Astrocyte (in vitro differentiated cells and primary cell): ENCODE measurements at regions not wholly inside any gene's neighbourhood (a gene's known extent, or its start where the extent isn't known, plus 50 kb on each side); places are given as distances from the start of the nearest gene placed in this dataset.

Experiments
- DNase-seq: peaks from one replicate; pipeline ENCODE4 v3.0.0-alpha.2; 2010; ENCODE audit warnings: low read depth
- FAIRE-seq: peaks from 2 replicates; lab custom pipeline; 2011; peaks lifted over from hg19 to GRCh38; lab: Jason Lieb, UNC
- H2AFZ ChIP-seq: 2 replicates; pipeline ENCODE4 v1.6.0; 2012; ENCODE audit warnings: low read depth, low read length, inconsistent platforms
- H3K27ac ChIP-seq: 2 replicates; pipeline ENCODE4 v1.5.1; 2011; ENCODE audit warnings: low read depth, low read length, inconsistent platforms
- H3K27me3 ChIP-seq: 2 replicates; pipeline ENCODE4 v1.6.0; 2011; ENCODE audit warnings: low read length, inconsistent platforms; ENCODE audit not compliant: insufficient read depth
- H3K36me3 ChIP-seq: 2 replicates; pipeline ENCODE4 v1.5.1; 2011; ENCODE audit warnings: low read length, inconsistent platforms; ENCODE audit not compliant: insufficient read depth
- H3K4me1 ChIP-seq: 2 replicates; pipeline ENCODE4 v1.5.1; 2011; ENCODE audit warnings: low read length, inconsistent platforms; ENCODE audit not compliant: insufficient read depth
- H3K4me2 ChIP-seq: 2 replicates; pipeline ENCODE4 v1.6.0; 2012; ENCODE audit warnings: low read length, inconsistent platforms
- H3K4me3 ChIP-seq: 2 replicates; pipeline ENCODE4 v1.5.1; 2011; ENCODE audit warnings: low read depth, mild to moderate bottlenecking, low read length, inconsistent platforms; ENCODE audit not compliant: insufficient read depth
- H3K79me2 ChIP-seq: 2 replicates; pipeline ENCODE4 v1.6.0; 2012; ENCODE audit warnings: mild to moderate bottlenecking, low read length, inconsistent platforms; ENCODE audit not compliant: insufficient read depth
- H3K9ac ChIP-seq: 2 replicates; pipeline ENCODE4 v1.6.0; 2012; ENCODE audit warnings: mild to moderate bottlenecking, low read length, inconsistent platforms
- H3K9me3 ChIP-seq: 2 replicates; pipeline ENCODE4 v1.5.1; 2012; ENCODE audit warnings: low read depth, mild to moderate bottlenecking, low read length, inconsistent platforms; ENCODE audit not compliant: insufficient read depth
- H4K20me1 ChIP-seq: 2 replicates; pipeline ENCODE4 v1.6.0; 2012; ENCODE audit warnings: low read length, inconsistent platforms; ENCODE audit not compliant: insufficient read depth
- H3K27ac Mint-ChIP-seq: one replicate; pipeline ENCODE4 v1.8.0; 2021; ENCODE audit warnings: mild to moderate bottlenecking, mixed read lengths; ENCODE audit not compliant: unreplicated experiment
- H3K27me3 Mint-ChIP-seq: one replicate; pipeline ENCODE4 v1.8.0; 2021; ENCODE audit warnings: low read depth, mixed read lengths; ENCODE audit not compliant: unreplicated experiment
- H3K36me3 Mint-ChIP-seq: one replicate; pipeline ENCODE4 v1.8.0; 2021; ENCODE audit warnings: low read depth, mixed read lengths; ENCODE audit not compliant: unreplicated experiment
- H3K4me1 Mint-ChIP-seq: one replicate; pipeline ENCODE4 v1.8.0; 2021; ENCODE audit warnings: low read depth, mixed read lengths; ENCODE audit not compliant: unreplicated experiment
- H3K4me3 Mint-ChIP-seq: one replicate; pipeline ENCODE4 v1.8.0; 2021; ENCODE audit warnings: mild to moderate bottlenecking, moderate library complexity, mixed read lengths; ENCODE audit not compliant: unreplicated experiment
- H3K9me3 Mint-ChIP-seq: one replicate; pipeline ENCODE4 v1.8.0; 2021; ENCODE audit warnings: mild to moderate bottlenecking, mixed read lengths; ENCODE audit not compliant: unreplicated experiment
- EZH2 ChIP-seq: IDR thresholded peaks from 2 replicates; pipeline ENCODE4 v1.6.1; 2012; ENCODE audit warnings: mild to moderate bottlenecking, low read length, inconsistent platforms; ENCODE audit not compliant: insufficient read depth
- TF ChIP-seq, protein P1 (sequence below): IDR thresholded peaks from 2 replicates; pipeline ENCODE4 v1.5.1; 2011; ENCODE audit warnings: low read depth, mild to moderate bottlenecking, inconsistent platforms, low read length, moderate library complexity; ENCODE audit not compliant: insufficient read depth

GRCh38 chr10:107666214-107666613, 501.7 kb upstream of the SORCS1 start:
- H2AFZ ChIP-seq: no peak overlapping the region
- peaks cover 2% of the 10 kb centered on the region for H3K9me3 Mint-ChIP-seq

DNA sequence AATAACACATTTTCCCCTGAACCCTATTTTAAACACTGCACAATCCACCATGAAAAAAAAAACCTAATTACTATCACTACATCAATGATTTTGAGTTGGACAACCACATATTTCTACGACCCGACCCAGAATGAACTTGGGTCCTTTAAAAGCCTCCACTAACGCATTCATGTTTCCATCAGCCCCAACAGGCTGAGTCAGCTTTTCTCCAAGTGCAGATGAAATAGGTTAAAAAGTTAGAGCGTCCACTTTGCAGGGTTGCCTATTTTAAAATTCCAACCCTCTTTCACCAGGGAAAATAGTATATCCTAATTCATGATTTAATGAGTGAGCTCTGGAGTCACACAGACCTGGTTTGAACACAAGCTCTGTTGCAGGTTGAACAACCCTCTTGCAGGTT, 501.0 kb upstream of the SORCS1 start:
- Histone ChIP-seq H3K4me2 (no peak overlapping the region), H3K27me3 (no peaks in the 10 kb centered on the region), H4K20me1 (no peaks in the 10 kb centered on the region), H3K4me3 (no peak overlapping the region), H3K79me2 (no peaks in the 10 kb centered on the region), H3K9ac (no peak overlapping the region), H3K4me1 (no peaks in the 10 kb centered on the region), H2AFZ (no peak overlapping the region), H3K36me3 (no peaks in the 10 kb centered on the region), H3K9me3 (peaks cover 3% of the 10 kb centered on the region), H3K27ac (no peak overlapping the region)
- Mint-ChIP-seq H3K4me3 (no peak overlapping the region), H3K27me3 (peaks cover 3% of the 10 kb centered on the region), H3K9me3 (peaks cover 2% of the 10 kb centered on the region), H3K27ac (no peak overlapping the region), H3K4me1 (no peaks in the 10 kb centered on the region), H3K36me3 (no peaks in the 10 kb centered on the region)
- no peak for FAIRE-seq
- no peak for DNase-seq
- no peak for TF ChIP-seq EZH2
- TF ChIP-seq, protein P1, sequence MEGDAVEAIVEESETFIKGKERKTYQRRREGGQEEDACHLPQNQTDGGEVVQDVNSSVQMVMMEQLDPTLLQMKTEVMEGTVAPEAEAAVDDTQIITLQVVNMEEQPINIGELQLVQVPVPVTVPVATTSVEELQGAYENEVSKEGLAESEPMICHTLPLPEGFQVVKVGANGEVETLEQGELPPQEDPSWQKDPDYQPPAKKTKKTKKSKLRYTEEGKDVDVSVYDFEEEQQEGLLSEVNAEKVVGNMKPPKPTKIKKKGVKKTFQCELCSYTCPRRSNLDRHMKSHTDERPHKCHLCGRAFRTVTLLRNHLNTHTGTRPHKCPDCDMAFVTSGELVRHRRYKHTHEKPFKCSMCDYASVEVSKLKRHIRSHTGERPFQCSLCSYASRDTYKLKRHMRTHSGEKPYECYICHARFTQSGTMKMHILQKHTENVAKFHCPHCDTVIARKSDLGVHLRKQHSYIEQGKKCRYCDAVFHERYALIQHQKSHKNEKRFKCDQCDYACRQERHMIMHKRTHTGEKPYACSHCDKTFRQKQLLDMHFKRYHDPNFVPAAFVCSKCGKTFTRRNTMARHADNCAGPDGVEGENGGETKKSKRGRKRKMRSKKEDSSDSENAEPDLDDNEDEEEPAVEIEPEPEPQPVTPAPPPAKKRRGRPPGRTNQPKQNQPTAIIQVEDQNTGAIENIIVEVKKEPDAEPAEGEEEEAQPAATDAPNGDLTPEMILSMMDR: no peak

More at GRCh38 chr10:107666214-107666613, 501.7 kb upstream of the SORCS1 start:
- H3K4me3 Mint-ChIP-seq: no peak overlapping the region
- H3K27me3 Mint-ChIP-seq: peaks cover 3% of the 10 kb centered on the region
- Histone ChIP-seq H3K9me3 (peaks cover 3% of the 10 kb centered on the region), H3K79me2 (no peaks in the 10 kb centered on the region), H3K27ac (no peak overlapping the region), H3K36me3 (no peaks in the 10 kb centered on the region), H3K4me1 (no peaks in the 10 kb centered on the region), H3K4me3 (no peak overlapping the region), H3K27me3 (no peaks in the 10 kb centered on the region), H4K20me1 (no peaks in the 10 kb centered on the region), H3K4me2 (no peak overlapping the region), H3K9ac (no peak overlapping the region)
- H3K36me3 Mint-ChIP-seq: no peaks in the 10 kb centered on the region
- no peak overlapping the region for H3K27ac Mint-ChIP-seq
- no peak for FAIRE-seq
- no peak for TF ChIP-seq EZH2
- TF ChIP-seq, protein P1: no peak
- H3K4me1 Mint-ChIP-seq: no peaks in the 10 kb centered on the region
- DNase-seq: no peak

GRCh38 chr10:107657851-107658250, 493.3 kb upstream of the SORCS1 start:
- no peak for FAIRE-seq

More at GRCh38 chr10:107657851-107658250, 493.3 kb upstream of the SORCS1 start:
- Mint-ChIP-seq H3K27ac (no peak overlapping the region), H3K4me3 (no peak overlapping the region), H3K4me1 (no peaks in the 10 kb centered on the region), H3K36me3 (no peaks in the 10 kb centered on the region), H3K27me3 (no peaks in the 10 kb centered on the region), H3K9me3 (peaks cover 6% of the 10 kb centered on the region)
- Histone ChIP-seq H3K9ac (no peak overlapping the region), H3K79me2 (no peaks in the 10 kb centered on the region), H3K4me2 (no peak overlapping the region), H3K4me3 (no peak overlapping the region), H4K20me1 (no peaks in the 10 kb centered on the region), H3K9me3 (peaks cover 4% of the 10 kb centered on the region), H3K27me3 (no peaks in the 10 kb centered on the region), H3K27ac (no peak overlapping the region), H3K4me1 (no peaks in the 10 kb centered on the region), H2AFZ (no peak overlapping the region), H3K36me3 (no peaks in the 10 kb centered on the region)
- TF ChIP-seq, protein P1: no peak
- TF ChIP-seq EZH2: no peak
- no peak for DNase-seq
